ENCODE measurements at regions not wholly inside any gene's neighbourhood (a gene's known extent, or its start where the extent isn't known, plus 50 kb on each side); places are given as distances from the start of the nearest gene placed in this dataset.

DNA sequence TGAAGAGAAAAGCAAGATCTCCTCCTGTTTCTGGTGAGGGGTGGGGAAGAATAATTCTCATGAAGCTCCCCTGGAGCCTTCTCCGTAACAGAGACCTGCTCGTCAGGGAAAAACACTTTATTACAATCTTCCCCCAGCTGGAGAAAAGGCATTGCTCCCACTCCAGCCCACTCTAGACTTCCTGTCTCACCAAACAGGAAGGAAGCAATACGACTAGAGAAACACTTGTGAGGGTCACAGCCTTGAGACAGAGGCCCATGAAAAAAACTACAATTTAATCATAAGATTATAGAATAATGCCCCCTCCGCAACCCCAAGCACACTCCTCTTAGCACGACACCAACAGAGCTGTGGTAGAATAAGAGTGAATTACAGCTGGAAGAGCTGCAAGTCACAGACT, 197.2 kb upstream of the S1PR3 start:
- TF ChIP-seq, protein P1, sequence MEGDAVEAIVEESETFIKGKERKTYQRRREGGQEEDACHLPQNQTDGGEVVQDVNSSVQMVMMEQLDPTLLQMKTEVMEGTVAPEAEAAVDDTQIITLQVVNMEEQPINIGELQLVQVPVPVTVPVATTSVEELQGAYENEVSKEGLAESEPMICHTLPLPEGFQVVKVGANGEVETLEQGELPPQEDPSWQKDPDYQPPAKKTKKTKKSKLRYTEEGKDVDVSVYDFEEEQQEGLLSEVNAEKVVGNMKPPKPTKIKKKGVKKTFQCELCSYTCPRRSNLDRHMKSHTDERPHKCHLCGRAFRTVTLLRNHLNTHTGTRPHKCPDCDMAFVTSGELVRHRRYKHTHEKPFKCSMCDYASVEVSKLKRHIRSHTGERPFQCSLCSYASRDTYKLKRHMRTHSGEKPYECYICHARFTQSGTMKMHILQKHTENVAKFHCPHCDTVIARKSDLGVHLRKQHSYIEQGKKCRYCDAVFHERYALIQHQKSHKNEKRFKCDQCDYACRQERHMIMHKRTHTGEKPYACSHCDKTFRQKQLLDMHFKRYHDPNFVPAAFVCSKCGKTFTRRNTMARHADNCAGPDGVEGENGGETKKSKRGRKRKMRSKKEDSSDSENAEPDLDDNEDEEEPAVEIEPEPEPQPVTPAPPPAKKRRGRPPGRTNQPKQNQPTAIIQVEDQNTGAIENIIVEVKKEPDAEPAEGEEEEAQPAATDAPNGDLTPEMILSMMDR (IDR thresholded peaks at IDR 0.05), result no peak
- TF ChIP-seq ZNF138 (CRISPR knock-in tag; conservative IDR thresholded peaks at IDR 0.05) (no peak), CREM (CRISPR knock-in tag; IDR thresholded peaks at IDR 0.05) (no peak), NR1H2 (CRISPR knock-in tag; IDR thresholded peaks at IDR 0.05) (no peak), FOXP1 (CRISPR knock-in tag; IDR thresholded peaks at IDR 0.05; ENCODE audit: borderline replicate concordance) (no peak), ZNF232 (CRISPR knock-in tag; IDR thresholded peaks at IDR 0.05) (no peak), CREB1 (CRISPR knock-in tag; IDR thresholded peaks at IDR 0.05) (no peak), CBFB (CRISPR knock-in tag; IDR thresholded peaks at IDR 0.05; ENCODE audit: low read depth) (no peak), ATF3 (CRISPR knock-in tag; conservative IDR thresholded peaks at IDR 0.05) (no peak)
- TF ChIP-seq, protein P2, sequence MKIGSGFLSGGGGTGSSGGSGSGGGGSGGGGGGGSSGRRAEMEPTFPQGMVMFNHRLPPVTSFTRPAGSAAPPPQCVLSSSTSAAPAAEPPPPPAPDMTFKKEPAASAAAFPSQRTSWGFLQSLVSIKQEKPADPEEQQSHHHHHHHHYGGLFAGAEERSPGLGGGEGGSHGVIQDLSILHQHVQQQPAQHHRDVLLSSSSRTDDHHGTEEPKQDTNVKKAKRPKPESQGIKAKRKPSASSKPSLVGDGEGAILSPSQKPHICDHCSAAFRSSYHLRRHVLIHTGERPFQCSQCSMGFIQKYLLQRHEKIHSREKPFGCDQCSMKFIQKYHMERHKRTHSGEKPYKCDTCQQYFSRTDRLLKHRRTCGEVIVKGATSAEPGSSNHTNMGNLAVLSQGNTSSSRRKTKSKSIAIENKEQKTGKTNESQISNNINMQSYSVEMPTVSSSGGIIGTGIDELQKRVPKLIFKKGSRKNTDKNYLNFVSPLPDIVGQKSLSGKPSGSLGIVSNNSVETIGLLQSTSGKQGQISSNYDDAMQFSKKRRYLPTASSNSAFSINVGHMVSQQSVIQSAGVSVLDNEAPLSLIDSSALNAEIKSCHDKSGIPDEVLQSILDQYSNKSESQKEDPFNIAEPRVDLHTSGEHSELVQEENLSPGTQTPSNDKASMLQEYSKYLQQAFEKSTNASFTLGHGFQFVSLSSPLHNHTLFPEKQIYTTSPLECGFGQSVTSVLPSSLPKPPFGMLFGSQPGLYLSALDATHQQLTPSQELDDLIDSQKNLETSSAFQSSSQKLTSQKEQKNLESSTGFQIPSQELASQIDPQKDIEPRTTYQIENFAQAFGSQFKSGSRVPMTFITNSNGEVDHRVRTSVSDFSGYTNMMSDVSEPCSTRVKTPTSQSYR (CRISPR knock-in tag; IDR thresholded peaks at IDR 0.05), result no peak
- TF ChIP-seq, protein P3, sequence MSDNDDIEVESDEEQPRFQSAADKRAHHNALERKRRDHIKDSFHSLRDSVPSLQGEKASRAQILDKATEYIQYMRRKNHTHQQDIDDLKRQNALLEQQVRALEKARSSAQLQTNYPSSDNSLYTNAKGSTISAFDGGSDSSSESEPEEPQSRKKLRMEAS (CRISPR knock-in tag; IDR thresholded peaks at IDR 0.05), result no peak
- TF ChIP-seq, protein P4, sequence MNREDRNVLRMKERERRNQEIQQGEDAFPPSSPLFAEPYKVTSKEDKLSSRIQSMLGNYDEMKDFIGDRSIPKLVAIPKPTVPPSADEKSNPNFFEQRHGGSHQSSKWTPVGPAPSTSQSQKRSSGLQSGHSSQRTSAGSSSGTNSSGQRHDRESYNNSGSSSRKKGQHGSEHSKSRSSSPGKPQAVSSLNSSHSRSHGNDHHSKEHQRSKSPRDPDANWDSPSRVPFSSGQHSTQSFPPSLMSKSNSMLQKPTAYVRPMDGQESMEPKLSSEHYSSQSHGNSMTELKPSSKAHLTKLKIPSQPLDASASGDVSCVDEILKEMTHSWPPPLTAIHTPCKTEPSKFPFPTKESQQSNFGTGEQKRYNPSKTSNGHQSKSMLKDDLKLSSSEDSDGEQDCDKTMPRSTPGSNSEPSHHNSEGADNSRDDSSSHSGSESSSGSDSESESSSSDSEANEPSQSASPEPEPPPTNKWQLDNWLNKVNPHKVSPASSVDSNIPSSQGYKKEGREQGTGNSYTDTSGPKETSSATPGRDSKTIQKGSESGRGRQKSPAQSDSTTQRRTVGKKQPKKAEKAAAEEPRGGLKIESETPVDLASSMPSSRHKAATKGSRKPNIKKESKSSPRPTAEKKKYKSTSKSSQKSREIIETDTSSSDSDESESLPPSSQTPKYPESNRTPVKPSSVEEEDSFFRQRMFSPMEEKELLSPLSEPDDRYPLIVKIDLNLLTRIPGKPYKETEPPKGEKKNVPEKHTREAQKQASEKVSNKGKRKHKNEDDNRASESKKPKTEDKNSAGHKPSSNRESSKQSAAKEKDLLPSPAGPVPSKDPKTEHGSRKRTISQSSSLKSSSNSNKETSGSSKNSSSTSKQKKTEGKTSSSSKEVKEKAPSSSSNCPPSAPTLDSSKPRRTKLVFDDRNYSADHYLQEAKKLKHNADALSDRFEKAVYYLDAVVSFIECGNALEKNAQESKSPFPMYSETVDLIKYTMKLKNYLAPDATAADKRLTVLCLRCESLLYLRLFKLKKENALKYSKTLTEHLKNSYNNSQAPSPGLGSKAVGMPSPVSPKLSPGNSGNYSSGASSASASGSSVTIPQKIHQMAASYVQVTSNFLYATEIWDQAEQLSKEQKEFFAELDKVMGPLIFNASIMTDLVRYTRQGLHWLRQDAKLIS (CRISPR knock-in tag; IDR thresholded peaks at IDR 0.05; ENCODE audit: borderline replicate concordance), result no peak
- TF ChIP-seq, protein P5, sequence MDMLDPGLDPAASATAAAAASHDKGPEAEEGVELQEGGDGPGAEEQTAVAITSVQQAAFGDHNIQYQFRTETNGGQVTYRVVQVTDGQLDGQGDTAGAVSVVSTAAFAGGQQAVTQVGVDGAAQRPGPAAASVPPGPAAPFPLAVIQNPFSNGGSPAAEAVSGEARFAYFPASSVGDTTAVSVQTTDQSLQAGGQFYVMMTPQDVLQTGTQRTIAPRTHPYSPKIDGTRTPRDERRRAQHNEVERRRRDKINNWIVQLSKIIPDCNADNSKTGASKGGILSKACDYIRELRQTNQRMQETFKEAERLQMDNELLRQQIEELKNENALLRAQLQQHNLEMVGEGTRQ (CRISPR knock-in tag; IDR thresholded peaks at IDR 0.05), result no peak

All from WTC11 (cell line).